ENCODE measurements at regions not wholly inside any gene's neighbourhood (a gene's known extent, or its start where the extent isn't known, plus 50 kb on each side); places are given as distances from the start of the nearest gene placed in this dataset.
"Not testable (repeated sequence)": the region's sequence is repeated elsewhere in the genome, so short reads cannot be mapped to it uniquely, and the experiment has no call there.

DNA sequence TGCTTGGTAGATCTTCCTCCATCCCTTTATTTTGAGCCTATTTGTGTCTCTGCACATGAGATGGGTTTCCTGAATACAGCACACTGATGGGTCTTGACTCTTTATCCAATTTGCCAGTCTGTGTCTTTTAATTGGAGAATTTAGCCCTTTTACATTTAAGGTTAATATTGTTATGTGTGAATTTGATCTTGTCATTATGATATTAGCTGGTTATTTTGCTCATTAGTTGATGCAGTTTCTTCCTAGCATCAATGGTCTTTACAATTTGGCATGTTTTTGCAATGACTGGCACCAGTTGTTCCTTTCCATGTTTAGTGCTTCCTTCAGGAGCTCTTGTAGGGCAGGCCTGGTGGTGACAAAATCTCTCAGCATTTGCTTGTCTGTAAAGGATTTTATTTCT, 72.4 kb downstream of the HNRNPD start:
- not testable (repeated sequence) for DNase-seq (ENCODE audit: low read depth)

- no peak for DNase-seq (ENCODE audit: low read depth)
Observed at GRCh38 chr4:82293304-82293703, 80.5 kb downstream of the HNRNPD start.

GRCh38 chr4:82287720-82288119, 86.1 kb downstream of the HNRNPD start:
- DNase-seq (ENCODE audit: low read depth): no peak

DNA sequence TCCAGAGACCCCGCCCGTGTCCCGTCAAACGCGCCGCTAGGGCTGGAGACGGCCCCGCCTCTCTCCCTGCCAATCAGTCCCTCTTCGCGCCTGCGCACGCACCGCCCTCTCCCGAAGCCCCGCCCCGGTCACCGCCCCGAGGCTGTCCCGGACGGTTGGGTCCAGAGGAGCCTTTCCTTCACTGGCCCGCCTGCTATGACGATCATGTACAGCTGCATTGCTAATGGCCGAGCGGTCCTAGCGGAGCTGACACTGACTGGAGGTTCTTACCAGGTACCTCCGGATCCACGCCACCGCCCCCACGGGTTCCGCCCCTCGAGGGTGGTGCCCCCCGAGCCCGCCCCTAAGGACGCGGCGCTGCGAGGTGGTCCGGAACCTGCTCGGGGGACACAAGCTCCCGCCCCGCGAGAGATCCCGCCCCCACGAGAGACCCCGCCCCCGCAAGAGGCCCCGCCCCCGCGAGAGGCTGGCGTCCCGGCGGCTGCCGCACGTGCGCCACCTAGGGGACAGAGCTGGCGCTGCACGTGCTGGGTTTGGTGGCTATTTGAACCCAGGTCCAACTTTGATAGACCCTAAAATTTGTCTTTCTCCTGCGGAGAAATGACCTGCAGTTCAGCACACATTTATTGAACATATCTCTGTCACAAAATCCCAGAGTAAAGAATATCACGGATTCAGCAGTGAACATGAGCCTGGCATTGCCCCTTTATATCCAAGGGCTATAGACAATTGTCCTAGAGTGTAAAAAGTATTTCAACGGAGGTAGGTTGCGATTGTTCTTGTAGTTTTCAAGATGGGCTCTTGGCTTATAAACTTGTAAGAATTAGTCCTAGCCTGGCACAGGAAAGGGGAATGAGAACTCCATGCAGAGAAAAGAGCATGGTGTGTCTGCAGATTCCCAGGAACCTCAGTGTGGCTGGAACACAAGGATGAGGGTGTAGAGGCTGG, 88.7 kb downstream of the HNRNPD start:
- peak; percentile 95 for DNase-seq (ENCODE audit: low read depth)

- no peak for DNase-seq (ENCODE audit: low read depth)
Observed at GRCh38 chr4:82284475-82284857, 89.3 kb downstream of the HNRNPD start.

- no peak for DNase-seq (ENCODE audit: low read depth)
Observed at GRCh38 chr4:82282875-82283274, 90.9 kb downstream of the HNRNPD start.

DNA sequence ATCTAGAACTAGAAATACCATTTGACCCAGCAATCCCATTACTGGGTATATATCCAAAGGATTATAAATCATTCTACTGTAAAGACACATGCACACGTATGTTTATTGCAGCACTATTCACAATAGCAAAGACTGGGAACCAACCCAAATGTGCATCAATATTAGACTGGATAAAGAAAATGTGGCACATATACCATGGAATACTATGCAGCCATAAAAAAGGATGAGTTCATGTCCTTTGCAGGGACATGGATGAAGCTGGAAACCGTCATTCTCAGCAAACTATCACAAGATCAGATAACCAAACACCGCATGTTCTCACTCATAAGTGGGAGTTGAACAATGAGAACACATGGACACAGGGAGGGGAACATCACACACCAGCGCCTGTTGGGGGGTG, 94.2 kb downstream of the HNRNPD start:
- DNase-seq (ENCODE audit: low read depth): not testable (repeated sequence)

- no peak for DNase-seq (ENCODE audit: low read depth)
Observed at GRCh38 chr4:82276332-82276640, 97.5 kb downstream of the HNRNPD start.

- DNase-seq (ENCODE audit: low read depth): no peak
Observed at GRCh38 chr4:82275431-82276331, 98.1 kb downstream of the HNRNPD start.

GRCh38 chr4:82274700-82275099, 99.1 kb downstream of the HNRNPD start:
- not testable (repeated sequence) for DNase-seq (ENCODE audit: low read depth)

DNA sequence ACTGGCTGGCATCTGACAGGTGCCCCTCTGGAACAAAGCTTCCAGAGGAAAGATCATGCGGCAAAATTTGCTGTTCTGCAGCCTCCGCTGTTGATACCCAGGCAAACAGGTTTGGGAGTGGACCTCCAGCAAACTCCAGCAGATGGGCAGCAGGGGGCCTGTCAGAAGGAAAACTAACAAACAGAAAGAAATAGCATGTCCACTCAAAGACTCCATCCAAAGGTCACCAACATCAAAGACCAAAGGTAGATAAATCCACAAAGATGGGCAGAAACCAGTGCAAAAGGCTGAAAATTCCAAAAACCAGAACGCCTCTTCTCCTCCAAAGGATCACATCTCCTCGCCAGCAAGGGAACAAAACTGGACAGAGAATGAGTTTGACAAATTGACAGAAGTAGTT, 101.3 kb downstream of the HNRNPD start:
- not testable (repeated sequence) for DNase-seq (ENCODE audit: low read depth)

GRCh38 chr4:82271915-82272480, 101.8 kb downstream of the HNRNPD start:
- DNase-seq (ENCODE audit: low read depth): not testable (repeated sequence)

- DNase-seq (ENCODE audit: low read depth): no peak
Observed at GRCh38 chr4:82268826-82269193, 105.0 kb downstream of the HNRNPD start.

DNA sequence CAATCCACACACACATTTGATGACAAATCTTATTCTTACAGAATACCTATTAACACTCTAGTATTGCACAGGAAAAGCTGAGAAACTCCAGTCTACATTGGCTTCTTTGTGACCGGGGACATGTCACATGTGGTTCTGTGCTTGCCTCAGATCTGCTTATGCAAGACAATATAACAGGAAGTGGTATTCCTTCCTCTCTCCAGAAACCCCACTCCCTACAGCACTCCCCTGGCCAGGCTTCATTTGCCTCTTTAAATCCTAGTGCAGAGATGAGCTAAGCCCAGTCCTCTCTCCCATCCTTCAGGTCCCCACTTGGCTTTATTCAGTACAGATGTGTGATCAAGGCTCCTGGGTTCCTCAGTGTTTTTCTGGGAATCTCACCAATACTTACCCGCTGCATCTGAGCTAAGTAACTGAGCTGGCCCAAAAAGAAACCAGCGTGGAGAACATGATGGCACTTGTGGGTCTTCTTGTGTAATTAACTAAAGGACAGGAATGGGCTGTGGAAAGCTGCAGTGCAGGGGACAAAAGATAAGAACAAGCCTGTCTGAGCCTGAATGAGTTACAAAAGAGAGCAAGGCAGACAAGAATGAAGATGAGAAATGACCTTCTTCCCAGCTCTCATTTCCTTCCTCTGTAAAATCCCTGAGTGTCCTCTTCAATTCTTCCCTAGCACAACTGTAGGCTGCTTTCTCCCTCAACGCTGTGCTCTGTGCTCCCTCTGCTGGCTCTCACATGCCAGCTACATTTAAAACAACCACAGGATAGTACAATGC, 105.6 kb downstream of the HNRNPD start:
- DNase-seq (ENCODE audit: low read depth): peak; percentile 6

GRCh38 chr4:82267506-82267905, 106.3 kb downstream of the HNRNPD start:
- no peak for DNase-seq (ENCODE audit: low read depth)

GRCh38 chr4:82266345-82266744, 107.4 kb downstream of the HNRNPD start:
- no peak for DNase-seq (ENCODE audit: low read depth)

GRCh38 chr4:82261084-82261483, 112.7 kb downstream of the HNRNPD start:
- no peak for DNase-seq (ENCODE audit: low read depth)

DNA sequence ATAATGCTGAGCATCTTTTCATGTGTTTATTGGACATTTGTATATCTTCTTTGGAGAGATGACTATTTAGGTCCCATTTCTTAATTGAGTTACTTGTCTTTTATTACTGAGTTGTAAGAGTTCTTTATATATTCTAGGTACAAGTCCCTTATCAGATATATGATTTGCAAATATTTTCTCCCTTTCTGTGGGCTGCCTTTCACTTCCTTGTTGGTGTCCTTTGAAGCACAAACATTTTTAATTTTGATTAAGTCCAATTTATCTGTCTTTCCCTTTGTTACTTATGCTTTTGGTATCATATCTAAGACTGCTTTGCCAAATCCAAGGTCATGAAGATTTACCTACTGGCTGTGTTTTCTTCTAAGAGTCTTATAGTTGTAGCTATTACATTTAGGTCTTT, 113.2 kb downstream of the HNRNPD start:
- no peak for DNase-seq (ENCODE audit: low read depth)

GRCh38 chr4:82256718-82257117, 117.1 kb downstream of the HNRNPD start:
- no peak for DNase-seq (ENCODE audit: low read depth)

- no peak for DNase-seq (ENCODE audit: low read depth)
Observed at GRCh38 chr4:82255657-82256056, 118.1 kb downstream of the HNRNPD start.

- DNase-seq (ENCODE audit: low read depth): no peak
Observed at GRCh38 chr4:82248903-82249632, 124.7 kb downstream of the HNRNPD start.
